Islet of Langerhans (tissue), 1 donor: ENCODE measurements at regions not wholly inside any gene's neighbourhood (a gene's known extent, or its start where the extent isn't known, plus 50 kb on each side); places are given as distances from the start of the nearest gene placed in this dataset.
"Not testable (repeated sequence)": the region's sequence is repeated elsewhere in the genome, so short reads cannot be mapped to it uniquely, and the experiment has no call there.

Experiments
- FAIRE-seq: peaks from one replicate; lab custom pipeline; 2011; peaks lifted over from hg19 to GRCh38; lab: Jason Lieb, UNC

GRCh38 chr4:43435291-43435690 lies 542.8 kb downstream of the GRXCR1 start:
- no peak for FAIRE-seq

GRCh38 chr4:43452948-43453347 lies 560.4 kb downstream of the GRXCR1 start:
- no peak for FAIRE-seq

DNA sequence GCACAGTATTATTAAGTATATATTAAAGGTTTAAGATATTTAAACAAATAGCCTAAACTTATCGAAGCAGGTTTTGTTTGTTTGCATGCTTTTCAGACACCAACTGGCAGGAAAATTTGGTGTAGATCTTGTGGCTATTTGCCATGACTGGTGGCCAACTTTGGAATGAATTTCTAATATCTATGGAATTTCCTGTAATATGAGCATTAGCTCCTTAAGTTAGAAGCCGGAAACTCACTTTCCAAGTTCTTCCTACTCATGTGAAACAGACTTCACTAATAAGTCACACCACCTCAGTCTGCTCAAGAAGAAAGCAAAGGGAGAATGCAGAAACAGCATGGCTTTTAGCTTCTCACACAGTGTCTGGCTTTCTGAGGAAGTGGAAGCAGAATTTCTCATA lies 563.9 kb downstream of the GRXCR1 start:
- FAIRE-seq: no peak

DNA sequence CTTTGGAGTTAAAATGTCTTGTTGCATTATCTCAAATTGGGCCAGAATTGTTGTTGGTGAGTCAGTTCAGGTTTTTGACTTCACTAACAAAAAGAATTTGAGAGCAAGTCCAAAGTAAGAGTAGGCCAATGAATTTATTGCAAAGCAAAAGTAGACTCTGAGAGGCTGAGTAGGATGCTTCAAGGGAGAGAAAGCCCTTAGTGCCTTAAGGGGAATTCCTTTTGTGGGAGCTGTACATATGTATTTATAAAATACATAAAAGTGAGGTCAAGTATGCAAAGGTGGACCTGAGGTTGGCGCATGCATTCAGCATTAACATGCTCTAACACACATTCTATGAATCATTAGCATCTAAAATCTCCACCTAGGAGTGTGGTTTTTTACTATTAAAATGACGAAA lies 565.4 kb downstream of the GRXCR1 start:
- FAIRE-seq: no peak

GRCh38 chr4:43458293-43458692 lies 565.8 kb downstream of the GRXCR1 start:
- no peak for FAIRE-seq

DNA sequence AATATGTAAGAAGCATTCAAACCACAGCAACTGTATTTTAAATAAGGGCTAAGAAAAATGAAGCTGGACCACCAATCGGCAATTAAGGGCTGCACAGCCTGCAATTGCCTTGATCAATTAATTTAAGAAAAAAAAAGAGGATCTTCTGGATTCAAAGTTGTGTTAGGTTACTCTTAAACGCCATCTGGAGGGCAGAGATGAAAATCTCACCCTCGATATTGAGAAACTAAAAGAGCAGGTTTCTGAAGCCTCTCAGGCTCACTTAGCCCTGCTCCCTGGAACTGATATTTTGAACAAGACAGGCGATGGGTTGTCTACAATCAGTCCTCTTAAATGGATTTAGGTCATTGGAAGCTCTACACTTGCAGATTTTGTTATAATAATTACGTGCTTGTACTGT lies 579.4 kb downstream of the GRXCR1 start:
- no peak for FAIRE-seq

DNA sequence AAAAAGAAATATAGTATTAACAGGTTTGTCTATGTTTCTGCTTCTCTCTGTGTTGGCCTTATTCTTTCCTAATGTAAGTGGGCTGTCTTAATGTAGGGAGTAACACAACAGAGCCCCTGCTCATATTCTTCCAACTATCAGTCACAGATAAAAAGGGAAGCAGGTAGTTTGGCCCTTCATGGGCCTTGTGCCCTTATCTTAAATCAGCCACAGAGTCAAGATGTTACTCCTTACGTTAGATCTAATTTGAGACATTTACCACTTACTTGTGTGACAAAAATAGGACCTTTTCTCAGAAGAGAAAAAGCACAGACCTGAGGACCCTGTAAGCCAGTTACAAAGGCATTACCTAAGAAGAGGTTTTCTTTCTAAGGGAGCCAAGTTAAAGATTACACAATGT lies 589.0 kb downstream of the GRXCR1 start:
- no peak for FAIRE-seq

DNA sequence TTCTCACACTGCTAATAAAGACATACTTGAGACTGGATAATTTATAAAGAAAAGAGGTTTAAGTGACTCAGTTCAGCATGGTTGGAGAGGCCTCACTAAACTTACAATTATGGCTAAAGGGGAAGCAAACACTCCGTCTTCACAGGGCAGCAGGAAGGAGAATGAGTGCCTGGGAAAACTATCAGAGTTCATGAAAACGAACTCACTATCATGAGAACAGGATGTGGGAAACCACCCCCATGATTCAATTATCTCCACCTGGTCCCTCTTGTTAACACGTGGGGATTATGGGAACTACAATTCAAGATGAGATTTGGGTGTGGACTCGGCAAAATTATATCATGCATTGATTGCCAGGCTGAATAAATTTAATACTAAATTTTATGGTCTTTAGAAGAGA lies 592.7 kb downstream of the GRXCR1 start:
- FAIRE-seq: no peak

DNA sequence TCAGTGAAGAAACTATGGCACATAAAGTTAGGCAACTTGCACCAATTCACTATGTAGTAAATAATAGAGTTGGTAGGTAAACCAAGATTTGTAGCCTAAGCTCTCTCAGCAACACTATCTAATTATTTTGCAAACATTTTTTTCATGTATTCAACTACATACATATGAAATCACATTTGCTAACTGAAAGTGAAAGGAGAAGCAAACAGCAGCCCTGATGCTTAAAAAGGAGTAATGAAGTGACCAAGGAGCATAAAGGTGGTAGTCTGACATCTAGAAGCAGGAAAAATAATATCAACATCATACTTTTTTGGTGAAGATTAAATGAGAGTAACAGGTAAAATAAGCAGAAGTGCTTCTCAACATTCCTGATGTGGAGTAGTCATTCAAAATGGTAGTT lies 603.7 kb downstream of the GRXCR1 start:
- peak; percentile 9 for FAIRE-seq

DNA sequence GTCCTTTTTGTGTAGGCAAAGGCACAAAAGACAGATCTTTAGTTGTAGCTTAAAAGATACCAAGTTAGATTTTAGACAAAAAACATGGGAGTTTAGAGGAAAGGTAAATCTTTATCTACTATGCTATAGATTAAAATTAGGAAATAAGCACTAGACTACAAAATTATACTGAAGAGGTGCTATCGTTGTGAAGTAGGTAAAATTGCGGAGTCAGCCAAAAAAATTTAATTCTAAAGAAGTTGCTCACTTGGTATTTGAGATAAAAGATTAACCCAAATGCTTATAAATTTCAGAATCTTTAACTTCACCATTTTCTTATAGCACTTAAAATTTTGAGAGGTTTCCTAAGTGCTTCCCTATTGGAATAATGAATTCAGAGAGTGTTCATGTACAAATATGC lies 604.1 kb downstream of the GRXCR1 start:
- FAIRE-seq: no peak

- not testable (repeated sequence) for FAIRE-seq
Observed at GRCh38 chr4:43505823-43506222, 613.3 kb downstream of the GRXCR1 start.

DNA sequence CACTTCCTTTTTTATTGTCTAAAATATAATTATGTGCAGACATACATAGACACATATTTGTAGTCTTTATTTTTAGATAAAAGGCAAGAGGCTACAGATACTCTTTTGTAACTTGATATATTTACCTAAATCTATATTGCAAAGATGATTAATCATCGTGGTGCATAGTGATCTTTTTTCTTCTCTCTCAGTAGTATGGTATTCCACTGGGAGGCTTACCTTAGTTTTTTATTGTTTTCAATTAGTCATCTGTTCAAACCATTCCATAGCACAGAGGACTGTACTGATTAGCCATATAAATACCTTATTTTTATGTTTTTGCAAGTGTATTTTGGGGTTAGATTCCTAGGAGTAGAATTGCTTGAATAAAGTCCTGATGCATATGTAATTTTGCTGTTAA lies 619.7 kb downstream of the GRXCR1 start:
- FAIRE-seq: no peak

DNA sequence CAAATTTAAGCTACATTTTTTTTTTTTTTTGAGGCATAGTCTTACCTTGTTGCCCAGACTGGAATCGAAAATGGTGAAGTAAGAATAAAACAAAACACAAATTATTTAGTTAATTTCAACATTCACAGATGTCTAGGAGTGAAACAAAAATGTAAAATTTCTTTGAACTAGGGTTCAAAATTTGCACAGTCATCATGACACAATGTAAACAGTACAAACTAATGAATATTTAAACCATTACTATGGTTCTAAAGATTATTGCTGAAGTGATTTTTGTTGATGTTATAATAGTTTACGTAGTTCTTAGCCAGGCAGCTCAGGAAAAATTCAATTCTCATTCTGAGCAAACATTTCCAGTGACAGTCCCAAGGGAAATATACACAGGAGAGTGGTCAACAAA lies 633.1 kb downstream of the GRXCR1 start:
- no peak for FAIRE-seq

DNA sequence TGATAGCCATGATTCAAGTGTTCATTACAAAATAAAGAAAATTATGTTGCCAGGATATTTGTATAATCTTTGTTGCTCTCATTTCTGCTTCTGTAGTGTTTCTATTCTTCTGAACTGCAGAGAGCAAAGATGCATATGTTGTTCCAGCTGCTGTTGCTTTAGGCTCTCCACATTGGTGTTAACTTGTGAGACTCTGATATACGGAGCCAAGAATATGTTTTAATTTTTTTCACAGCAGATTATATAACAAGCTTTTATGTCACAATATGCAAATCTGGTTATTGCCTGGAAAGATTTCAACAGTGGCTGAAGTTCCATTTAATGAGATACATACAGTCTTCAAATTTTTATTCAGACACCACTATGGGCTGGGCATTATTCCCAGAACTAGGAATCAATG lies 655.0 kb downstream of the GRXCR1 start:
- no peak for FAIRE-seq

GRCh38 chr4:43550981-43551627 lies 658.6 kb downstream of the GRXCR1 start:
- FAIRE-seq: no peak

DNA sequence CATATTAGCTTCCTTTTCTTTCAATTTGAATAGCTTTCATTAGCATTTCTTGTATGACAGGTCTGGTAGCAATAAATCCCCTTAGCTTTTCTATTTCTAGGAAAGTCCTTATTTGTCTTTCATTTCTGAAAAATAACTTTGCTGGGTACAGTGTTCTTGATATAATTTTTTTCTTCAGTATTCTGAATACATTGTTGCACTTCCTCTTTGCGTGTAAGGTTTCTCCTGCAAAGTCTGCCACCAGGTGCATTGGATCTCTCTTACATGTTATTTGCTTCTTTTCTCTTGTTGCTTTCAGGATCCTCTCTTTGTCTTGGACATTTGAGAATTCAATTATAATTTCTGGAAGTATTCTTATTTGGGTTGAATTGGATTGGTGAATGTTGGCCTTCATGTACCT lies 663.7 kb downstream of the GRXCR1 start:
- no peak for FAIRE-seq

GRCh38 chr4:43560047-43560446 lies 667.5 kb downstream of the GRXCR1 start:
- FAIRE-seq: no peak

DNA sequence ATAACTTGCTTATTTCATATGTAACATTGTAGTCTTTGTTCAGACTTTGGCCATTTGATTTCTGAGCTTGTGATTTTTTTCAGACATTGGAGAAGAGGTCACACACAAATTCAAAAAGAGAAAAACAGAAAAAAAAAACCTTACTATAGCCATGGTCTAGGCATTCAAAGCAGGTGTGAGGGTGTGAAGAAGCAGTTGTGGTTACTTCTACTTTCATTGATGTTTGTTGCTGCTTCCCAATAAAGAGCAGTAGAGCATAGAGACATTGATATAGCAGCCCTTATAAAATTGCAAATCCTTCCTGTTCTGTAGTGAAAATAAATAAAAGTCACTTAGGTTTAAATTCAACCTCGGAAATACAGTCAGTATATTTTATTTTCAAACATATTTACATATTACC lies 671.6 kb downstream of the GRXCR1 start:
- FAIRE-seq: no peak

- FAIRE-seq: peak; percentile 5
Observed at GRCh38 chr4:43564591-43564990, 672.1 kb downstream of the GRXCR1 start.

DNA sequence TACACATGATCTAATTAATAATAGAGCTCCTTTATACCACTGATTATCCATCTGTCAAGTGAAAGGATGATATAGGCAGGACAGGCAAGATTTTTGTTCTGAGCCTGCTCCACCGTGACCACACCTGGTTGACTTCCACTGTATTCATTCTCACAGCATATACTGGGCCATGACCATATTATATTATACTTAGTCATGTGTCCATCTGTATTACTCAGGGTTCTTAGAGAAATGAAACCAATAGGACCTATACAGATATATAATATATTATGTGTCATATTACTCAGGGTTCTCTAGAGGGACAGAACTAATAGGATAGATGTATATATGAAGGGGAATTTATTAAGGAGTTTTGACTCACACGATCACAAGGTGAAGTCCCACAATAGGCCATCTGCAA lies 675.1 kb downstream of the GRXCR1 start:
- no peak for FAIRE-seq

- FAIRE-seq: no peak
Observed at GRCh38 chr4:43586813-43587212, 694.3 kb downstream of the GRXCR1 start.

GRCh38 chr4:43587758-43588157 lies 695.2 kb downstream of the GRXCR1 start:
- no peak for FAIRE-seq

- FAIRE-seq: no peak
Observed at GRCh38 chr4:43607400-43607799, 714.9 kb downstream of the GRXCR1 start.

DNA sequence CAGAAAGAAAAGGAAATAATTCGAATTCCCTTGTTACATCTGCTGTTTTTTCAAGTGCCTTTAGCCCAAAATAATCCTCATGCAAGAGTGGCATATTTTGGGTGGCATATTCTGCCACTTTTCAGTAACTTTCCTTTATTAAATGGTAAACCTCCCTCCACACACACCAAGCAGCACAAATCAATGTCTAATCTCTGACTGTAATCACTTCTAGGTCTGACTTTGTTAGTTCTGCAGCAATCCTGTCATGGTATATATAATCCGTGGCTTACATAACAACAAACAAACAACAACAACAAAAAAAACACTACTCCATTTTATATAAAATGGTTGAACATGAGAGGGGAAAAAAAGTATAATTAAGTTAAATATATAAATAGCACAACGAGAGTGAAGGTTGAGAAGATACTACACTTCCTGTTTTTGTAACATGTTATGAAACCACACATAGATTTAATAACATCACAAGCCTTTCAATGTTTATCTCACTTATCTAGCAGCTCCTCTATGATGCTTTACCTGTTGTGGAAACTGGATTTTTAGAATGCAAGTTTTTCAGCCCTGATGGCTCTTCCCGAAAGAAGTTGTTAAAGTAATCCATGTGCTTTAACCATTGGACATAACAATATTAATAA lies 715.4 kb downstream of the GRXCR1 start:
- no peak for FAIRE-seq

GRCh38 chr4:43619219-43619618 lies 726.7 kb downstream of the GRXCR1 start:
- no peak for FAIRE-seq
